ENCODE measurements at regions not wholly inside any gene's neighbourhood (a gene's known extent, or its start where the extent isn't known, plus 50 kb on each side); places are given as distances from the start of the nearest gene placed in this dataset.
"Not testable (repeated sequence)": the region's sequence is repeated elsewhere in the genome, so short reads cannot be mapped to it uniquely, and the experiment has no call there.

GRCh38 chr2:111432423-111432822, 311.7 kb downstream of the BCL2L11 start:
- DNase-seq = not testable (repeated sequence)

DNA sequence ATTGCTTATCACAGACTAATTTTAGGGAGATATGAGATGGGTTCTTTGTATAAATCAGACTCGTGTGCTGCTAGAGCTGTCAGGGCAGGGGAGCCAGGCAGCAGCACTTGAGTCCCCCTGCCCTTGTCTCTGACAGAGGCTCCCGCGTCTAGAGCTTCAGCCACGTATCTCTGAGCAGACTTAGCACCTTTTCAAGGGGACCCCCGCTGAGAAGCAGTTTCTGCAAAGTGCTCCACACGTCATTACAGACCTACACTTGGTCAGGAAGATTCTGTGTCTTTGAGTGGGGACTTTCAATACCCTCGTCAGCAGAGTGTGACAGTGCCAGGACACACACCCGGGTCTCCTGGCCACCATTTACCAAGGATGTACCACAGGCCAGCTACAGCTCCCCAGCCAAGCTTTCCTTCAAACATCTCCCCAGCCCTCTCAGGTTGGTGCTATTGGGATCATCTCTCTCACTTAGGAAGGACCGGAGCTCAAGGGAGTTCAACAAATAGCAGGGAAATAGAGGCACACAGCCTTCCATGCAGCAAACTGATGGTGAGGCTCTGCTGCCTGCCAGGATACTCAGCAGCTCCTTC, 312.3 kb downstream of the BCL2L11 start:
- not testable (repeated sequence) for DNase-seq

- DNase-seq = not testable (repeated sequence)
Measured at GRCh38 chr2:111433892-111434607, 313.3 kb downstream of the BCL2L11 start.

- DNase-seq = not testable (repeated sequence)
Measured at GRCh38 chr2:111434608-111434939, 313.9 kb downstream of the BCL2L11 start.

DNA sequence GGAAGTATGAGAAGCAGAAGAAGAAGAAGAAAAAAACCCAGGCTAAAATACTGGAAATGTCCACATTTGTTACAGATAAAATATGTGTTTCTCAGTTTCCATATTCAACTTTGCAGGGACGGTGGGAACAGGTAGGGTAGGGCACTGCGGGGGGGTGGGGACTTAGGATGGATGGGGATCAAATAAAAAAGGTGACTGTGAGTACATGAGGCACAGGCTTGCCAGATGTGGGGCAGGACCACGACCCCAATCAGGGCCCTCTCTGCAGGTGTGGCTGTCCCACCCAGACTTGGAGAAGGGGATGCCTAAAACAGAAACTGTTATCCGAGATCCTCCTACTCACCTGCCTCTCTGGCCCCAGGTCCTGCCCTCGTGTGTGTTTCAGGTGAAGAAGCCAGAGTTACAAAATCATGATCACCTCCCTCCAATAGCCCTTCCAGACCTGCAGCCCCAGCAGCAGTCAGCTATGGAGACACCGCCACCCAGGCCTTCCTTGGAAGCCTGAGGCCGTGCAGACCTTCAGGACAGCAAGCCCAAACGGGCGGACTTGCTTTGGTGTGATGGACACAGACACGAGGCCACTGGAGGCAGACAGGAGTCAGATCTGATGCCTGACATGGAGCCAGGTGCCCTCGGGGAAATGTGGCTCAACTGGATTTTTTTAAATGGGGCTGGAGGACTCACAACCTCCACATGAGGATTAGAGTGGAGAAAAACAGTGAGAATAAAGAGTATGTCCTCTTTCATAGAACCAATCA, 315.0 kb downstream of the BCL2L11 start:
- not testable (repeated sequence) for DNase-seq

GRCh38 chr2:111436411-111436810, 315.7 kb downstream of the BCL2L11 start:
- DNase-seq = not testable (repeated sequence)

- DNase-seq = not testable (repeated sequence)
Measured at GRCh38 chr2:111437288-111437990, 316.7 kb downstream of the BCL2L11 start.

DNA sequence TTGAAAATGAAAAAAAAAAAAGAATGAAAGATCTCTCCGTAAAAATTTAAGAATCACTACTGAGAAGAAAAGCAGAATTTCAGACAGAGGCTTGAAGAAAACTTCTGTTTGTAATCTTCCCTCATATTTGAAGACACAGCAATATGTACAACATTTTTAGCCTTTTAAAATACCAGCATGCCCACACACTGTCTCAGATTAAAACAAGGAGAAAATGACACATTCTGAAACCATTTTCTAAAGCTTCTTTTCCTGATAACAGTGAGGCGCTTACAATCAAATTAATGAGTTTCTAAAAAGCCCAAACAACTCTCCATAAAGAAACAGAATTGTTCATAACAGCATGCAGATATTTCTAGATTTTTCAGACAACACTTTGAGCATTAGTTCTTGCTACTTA, 317.4 kb downstream of the BCL2L11 start:
- not testable (repeated sequence) for DNase-seq

GRCh38 chr2:111439237-111439636, 318.5 kb downstream of the BCL2L11 start:
- not testable (repeated sequence) for DNase-seq

GRCh38 chr2:111441614-111442013, 320.9 kb downstream of the BCL2L11 start:
- not testable (repeated sequence) for DNase-seq

DNA sequence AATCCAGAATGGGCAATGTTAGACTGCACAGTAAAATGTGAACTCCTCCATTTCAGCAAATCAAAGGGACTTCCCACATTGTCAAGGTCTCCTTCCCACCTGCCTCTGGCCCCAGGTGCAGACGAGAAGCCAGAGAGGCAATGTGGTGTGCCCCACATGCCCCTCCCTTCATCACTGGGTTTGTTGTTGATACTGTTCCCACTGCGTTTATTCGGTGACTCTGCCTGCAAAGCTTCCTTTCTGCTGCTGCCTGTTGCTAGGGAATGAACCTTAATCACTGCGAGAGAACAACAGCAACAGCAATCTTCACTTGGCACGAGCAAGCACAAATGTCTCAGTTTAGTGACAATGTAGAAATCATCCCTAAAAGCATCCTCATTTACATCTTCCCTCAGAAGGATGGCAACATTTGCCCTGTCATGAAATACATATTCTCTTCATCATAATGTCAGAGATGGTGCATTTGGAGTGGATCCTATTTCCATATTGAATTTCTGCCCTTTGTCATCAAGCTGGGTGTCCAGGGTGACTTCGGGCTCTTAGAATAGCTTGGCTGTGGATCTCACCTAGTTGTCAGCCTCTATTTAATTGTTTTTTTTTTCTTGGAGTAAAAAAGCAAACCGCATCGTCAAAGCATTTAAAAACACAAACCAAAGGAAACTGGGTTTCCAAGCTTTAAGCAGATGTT, 322.2 kb downstream of the BCL2L11 start:
- not testable (repeated sequence) for DNase-seq

GRCh38 chr2:111444516-111444915, 323.8 kb downstream of the BCL2L11 start:
- DNase-seq = not testable (repeated sequence)

- not testable (repeated sequence) for DNase-seq
Measured at GRCh38 chr2:111445191-111445929, 324.6 kb downstream of the BCL2L11 start.

DNA sequence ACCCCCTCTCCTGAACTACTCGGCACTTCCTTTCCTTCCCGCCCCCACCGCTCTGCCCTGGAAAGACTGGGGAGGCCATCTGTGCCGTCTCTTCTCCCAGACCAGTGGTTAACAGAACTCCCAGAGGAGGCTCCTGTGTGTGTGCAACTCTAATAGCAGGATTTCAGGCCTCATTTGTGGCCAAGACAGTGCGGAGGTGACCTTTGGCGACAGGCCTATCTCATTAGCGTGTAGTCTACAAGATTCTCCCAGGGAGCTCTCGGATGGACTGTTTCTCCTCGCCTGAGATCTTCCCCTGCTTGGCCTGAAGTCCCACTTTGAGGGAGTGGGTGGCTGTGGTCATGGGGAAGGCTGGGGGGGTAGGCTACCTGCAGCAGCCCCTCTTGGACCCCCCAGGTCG, 325.2 kb downstream of the BCL2L11 start:
- not testable (repeated sequence) for DNase-seq

DNA sequence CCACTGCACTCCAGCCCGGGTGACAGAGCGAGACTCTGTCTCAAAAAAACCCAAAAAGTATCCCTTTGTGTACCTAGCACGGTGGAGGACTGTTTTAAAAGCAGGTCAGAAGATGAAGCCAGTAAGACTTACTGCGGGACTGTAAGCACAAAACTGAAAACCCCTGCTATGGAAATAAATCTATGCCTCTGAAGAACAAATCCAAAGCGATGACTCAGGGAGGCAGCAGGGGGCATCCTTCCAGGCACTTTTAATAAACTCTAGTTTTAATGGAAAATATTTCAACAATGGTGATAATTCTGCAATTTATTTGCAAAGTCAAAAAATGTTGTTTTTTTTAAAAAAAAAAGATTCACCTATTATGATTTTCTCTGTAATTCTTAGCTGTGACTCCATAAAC, 326.8 kb downstream of the BCL2L11 start:
- not testable (repeated sequence) for DNase-seq

- DNase-seq = not testable (repeated sequence)
Measured at GRCh38 chr2:111448796-111449195, 328.1 kb downstream of the BCL2L11 start.

DNA sequence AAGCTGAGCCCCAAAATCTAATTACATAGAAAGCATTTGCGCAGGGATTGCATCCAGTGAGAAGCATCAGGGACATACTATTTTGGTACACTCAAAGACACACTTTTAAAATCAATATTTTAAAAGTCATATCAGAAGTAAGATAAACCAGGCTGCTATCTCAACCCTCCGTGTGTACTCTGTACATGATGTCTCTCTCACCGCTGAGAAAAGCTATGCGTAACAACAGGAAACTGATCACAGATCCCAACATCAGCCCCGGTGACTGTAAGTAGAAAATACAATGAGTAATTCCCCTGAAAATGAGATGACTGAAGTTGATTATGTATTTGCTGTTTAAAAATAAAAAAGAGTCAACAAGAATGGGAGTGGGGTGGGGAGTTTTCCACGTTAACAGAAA, 329.8 kb downstream of the BCL2L11 start:
- DNase-seq = not testable (repeated sequence)

DNA sequence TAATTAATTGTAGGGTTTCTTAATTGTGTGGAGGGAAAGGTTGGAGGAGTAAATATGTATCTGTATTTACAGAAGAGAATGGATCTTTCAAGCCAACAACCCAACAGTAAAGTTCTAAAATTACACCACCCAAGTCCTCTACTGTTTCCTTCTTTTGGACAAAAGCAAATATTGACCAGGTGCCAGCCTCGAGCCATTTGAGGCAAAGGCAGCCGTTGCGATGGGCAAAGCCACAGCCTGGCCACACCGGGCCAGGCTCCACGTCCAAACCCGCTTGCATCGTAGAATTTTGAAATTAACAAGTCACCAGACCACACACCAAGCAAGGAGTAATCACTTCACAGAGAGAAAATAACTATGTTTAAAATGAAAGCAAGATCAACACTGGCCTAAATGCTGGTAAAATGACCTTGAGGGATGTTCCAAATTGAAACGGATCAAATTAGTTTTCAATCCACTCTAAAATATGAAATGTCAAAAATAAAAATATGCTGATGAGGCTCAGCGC, 331.0 kb downstream of the BCL2L11 start:
- not testable (repeated sequence) for DNase-seq

DNA sequence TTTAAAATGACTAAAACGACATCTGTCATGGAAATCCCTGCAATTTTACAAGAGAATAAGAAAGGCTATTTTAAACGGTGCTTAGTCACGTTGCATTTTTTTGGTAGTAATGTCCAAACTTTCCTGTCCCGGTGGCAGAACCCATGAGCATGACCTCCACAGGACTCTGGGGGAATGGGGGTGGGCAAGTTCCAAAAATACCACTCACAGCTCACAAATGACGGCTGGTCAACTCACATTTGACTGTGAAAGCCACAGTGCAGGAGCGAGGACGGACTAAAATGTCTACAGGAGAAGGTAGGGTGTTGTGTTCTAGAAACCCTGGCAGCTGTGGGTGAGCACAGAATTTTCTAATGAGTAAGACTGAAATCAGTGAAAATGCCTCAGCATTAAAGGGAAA, 331.5 kb downstream of the BCL2L11 start:
- not testable (repeated sequence) for DNase-seq

GRCh38 chr2:111453308-111453707, 332.6 kb downstream of the BCL2L11 start:
- not testable (repeated sequence) for DNase-seq

- DNase-seq = not testable (repeated sequence)
Measured at GRCh38 chr2:111453816-111454215, 333.1 kb downstream of the BCL2L11 start.

GRCh38 chr2:111454404-111454803, 333.7 kb downstream of the BCL2L11 start:
- not testable (repeated sequence) for DNase-seq

Data from NCI-H446 treated with DMSO at 0.1 percent for 48 hours (cell line).